ENCODE measurements at regions not wholly inside any gene's neighbourhood (a gene's known extent, or its start where the extent isn't known, plus 50 kb on each side); places are given as distances from the start of the nearest gene placed in this dataset.

- H3K36me3 Mint-ChIP-seq, result no peaks in the 10 kb centered on the region
- WGBS (ENCODE audit: insufficient coverage), result no CpG with 5 or more reads among the region's 3 CpGs
- H3K27ac Mint-ChIP-seq, result no peak overlapping the region
- Histone ChIP-seq H2AFZ (ENCODE audit: insufficient read depth, low read depth, low read length, poor library complexity, severe bottlenecking) (no peak overlapping the region), H3K36me3 (replicated peaks in 1 of 2; ENCODE audit: control insufficient read depth in 1 of 2, insufficient read depth in 2 of 2, low read length in 2 of 2) (no peaks in the 10 kb centered on the region), H3K27ac (ENCODE audit: low read depth in 1 of 2, low read length in 2 of 2) (no peak overlapping the region), H3K79me2 (ENCODE audit: insufficient read depth, low read length) (no peaks in the 10 kb centered on the region), H4K20me1 (ENCODE audit: insufficient read depth, low read length) (no peaks in the 10 kb centered on the region), H3K9me3 (replicated peaks in 1 of 2; ENCODE audit: control insufficient read depth in 1 of 2, insufficient read depth in 1 of 2, low read length in 2 of 2) (no peaks in the 10 kb centered on the region), H3K9ac (ENCODE audit: insufficient read depth, low read length, poor library complexity, severe bottlenecking) (no peak overlapping the region), H3K4me3 (replicated peaks in 1 of 3; ENCODE audit: low read depth in 2 of 3, low read length in 3 of 3) (no peak overlapping the region), H3K27me3 (ENCODE audit: control insufficient read depth in 2 of 2, insufficient read depth in 2 of 2, low read length in 2 of 2) (peaks cover 0 to 5% of the 10 kb centered on the region in 2 donors), H3K4me2 (replicated peaks; ENCODE audit: extremely low read depth, low read length, poor library complexity, severe bottlenecking) (no peak overlapping the region), H3K4me1 (ENCODE audit: control insufficient read depth in 1 of 2, insufficient read depth in 2 of 2, low read length in 2 of 2) (peaks cover 6 to 12% of the 10 kb centered on the region in 2 donors)
- intact Hi-C loops (cut with micrococcal nuclease), result no loop called here
- TF ChIP-seq CTCF (IDR thresholded peaks at IDR 0.05), result no peak
- peaks cover 0 to 1% (median 0%) of the 10 kb centered on the region in 7 donors for H3K9me3 Mint-ChIP-seq
- H3K27me3 Mint-ChIP-seq (ENCODE audit: low read depth in 3 of 3), result peaks cover 12 to 22% (median 16%) of the 10 kb centered on the region in 3 donors
- peaks cover 17% of the 10 kb centered on the region for H3K4me1 Mint-ChIP-seq
- H3K4me3 Mint-ChIP-seq, result no peak overlapping the region
- no peak for DNase-seq
These were observed 148.3 kb downstream of the SEC61B start for GRCh38 chr9:99370376-99370775.

GRCh38 chr9:99371376-99371775 lies 149.3 kb downstream of the SEC61B start:
- Histone ChIP-seq H4K20me1 (ENCODE audit: insufficient read depth, low read length) (no peaks in the 10 kb centered on the region), H3K36me3 (replicated peaks in 1 of 2; ENCODE audit: control insufficient read depth in 1 of 2, insufficient read depth in 2 of 2, low read length in 2 of 2) (no peaks in the 10 kb centered on the region), H3K4me1 (ENCODE audit: control insufficient read depth in 1 of 2, insufficient read depth in 2 of 2, low read length in 2 of 2) (peaks cover 6 to 12% of the 10 kb centered on the region in 2 donors), H3K4me3 (replicated peaks in 1 of 3; ENCODE audit: low read depth in 2 of 3, low read length in 3 of 3) (no peak overlapping the region), H3K9me3 (replicated peaks in 1 of 2; ENCODE audit: control insufficient read depth in 1 of 2, insufficient read depth in 1 of 2, low read length in 2 of 2) (no peaks in the 10 kb centered on the region), H3K79me2 (ENCODE audit: insufficient read depth, low read length) (no peaks in the 10 kb centered on the region), H2AFZ (ENCODE audit: insufficient read depth, low read depth, low read length, poor library complexity, severe bottlenecking) (no peak overlapping the region), H3K27ac (ENCODE audit: low read depth in 1 of 2, low read length in 2 of 2) (no peak overlapping the region), H3K4me2 (replicated peaks; ENCODE audit: extremely low read depth, low read length, poor library complexity, severe bottlenecking) (no peak overlapping the region), H3K9ac (ENCODE audit: insufficient read depth, low read length, poor library complexity, severe bottlenecking) (no peak overlapping the region), H3K27me3 (ENCODE audit: control insufficient read depth in 2 of 2, insufficient read depth in 2 of 2, low read length in 2 of 2) (peaks cover 0 to 5% of the 10 kb centered on the region in 2 donors)
- no peak for TF ChIP-seq CTCF (IDR thresholded peaks at IDR 0.05)
- H3K36me3 Mint-ChIP-seq, result no peaks in the 10 kb centered on the region
- H3K4me1 Mint-ChIP-seq, result peaks cover 17% of the 10 kb centered on the region
- intact Hi-C loops (cut with micrococcal nuclease), result no loop called here
- WGBS (ENCODE audit: insufficient coverage), result 80% methylated on average over 1 of the region's 2 CpGs
- peaks cover 13 to 22% (median 16%) of the 10 kb centered on the region in 3 donors for H3K27me3 Mint-ChIP-seq (ENCODE audit: low read depth in 3 of 3)
- no peak overlapping the region for H3K4me3 Mint-ChIP-seq
- peaks cover 0 to 1% (median 0%) of the 10 kb centered on the region in 7 donors for H3K9me3 Mint-ChIP-seq
- no peak for DNase-seq
- no peak overlapping the region for H3K27ac Mint-ChIP-seq

All from CD14-positive monocyte (primary cell).